SU-DHL-6 (cell line): ENCODE measurements at regions not wholly inside any gene's neighbourhood (a gene's known extent, or its start where the extent isn't known, plus 50 kb on each side); places are given as distances from the start of the nearest gene placed in this dataset.

Experiments used
- H2AFZ ChIP-seq: fragments of 200-600 bp; sonication (generic); 2 replicates; pipeline ENCODE4 v1.6.1; 2014; ENCODE audit warnings: low read depth, mild to moderate bottlenecking, moderate library complexity, mixed read lengths, antibody characterized with exemption, low read length; ENCODE audit not compliant: severe bottlenecking
- H3F3A ChIP-seq: fragments of 200-600 bp; shearing (Covaris generic); 2 replicates; pipeline ENCODE4 v1.6.0; 2016; ENCODE audit warnings: antibody characterized with exemption, mild to moderate bottlenecking; ENCODE audit not compliant: insufficient read depth
- H3K27ac ChIP-seq: fragments of 200-600 bp; sonication (generic); 2 replicates; pipeline ENCODE4 v1.5.1; 2016; ENCODE audit warnings: low read depth, mild to moderate bottlenecking, low read length, moderate library complexity, mixed read lengths
- H3K27me3 ChIP-seq: fragments of 200-600 bp; sonication (generic), shearing (Covaris generic); 2 replicates; pipeline ENCODE4 v1.6.0; 2014; ENCODE audit warnings: mild to moderate bottlenecking, low read length
- H3K36me3 ChIP-seq: fragments of 200-600 bp; sonication (generic); 2 replicates; pipeline ENCODE4 v1.6.1; 2014; ENCODE audit warnings: mild to moderate bottlenecking, low read length, mixed read lengths
- H3K4me2 ChIP-seq: fragments of 300-600, 200-600 bp; shearing (Covaris generic), sonication (generic); 2 replicates; pipeline ENCODE4 v1.6.0; 2014; ENCODE audit warnings: low read length, low read depth, mild to moderate bottlenecking; ENCODE audit not compliant: poor library complexity, severe bottlenecking
- H3K4me3 ChIP-seq: fragments of 200-600 bp; sonication (generic); 2 replicates; pipeline ENCODE4 v1.5.1; 2014; ENCODE audit warnings: antibody characterized with exemption, low read length, mild to moderate bottlenecking, mixed read lengths; ENCODE audit not compliant: insufficient read depth, poor library complexity, severe bottlenecking
- H3K79me2 ChIP-seq: fragments of 200-600 bp; sonication (generic); 2 replicates; pipeline ENCODE4 v1.6.1; 2014; ENCODE audit warnings: mild to moderate bottlenecking, low read length, moderate library complexity; ENCODE audit not compliant: insufficient read depth
- H3K9ac ChIP-seq: fragments of 200-600 bp; sonication (generic); 2 replicates; pipeline ENCODE4 v1.7.0; 2014; ENCODE audit warnings: mild to moderate bottlenecking, low read length
- H3K9me2 ChIP-seq: fragments of 200-600 bp; sonication (generic); replicated peaks from 2 replicates; pipeline ENCODE4 v1.6.1; 2014; ENCODE audit warnings: low read length; ENCODE audit not compliant: insufficient read depth
- H3K9me3 ChIP-seq: fragments of 200-600 bp; sonication (generic); 2 replicates; pipeline ENCODE4 v1.6.1; 2014; ENCODE audit warnings: low read length, mixed read lengths; ENCODE audit not compliant: insufficient read depth
- H4K20me1 ChIP-seq: fragments of 200-600 bp; sonication (generic); 2 replicates; pipeline ENCODE4 v1.6.1; 2014; ENCODE audit warnings: low read depth, mild to moderate bottlenecking, antibody characterized with exemption, low read length, moderate library complexity, mixed read lengths
- EZH2phosphoT487 ChIP-seq: fragments of 200-600 bp; sonication (generic), shearing (Covaris generic); conservative IDR thresholded peaks from 2 replicates; pipeline ENCODE4 v1.6.1; 2018; ENCODE audit warnings: mild to moderate bottlenecking, antibody characterized with exemption, low read length, moderate library complexity, mixed read lengths
- TF ChIP-seq, protein P1 (sequence below): fragments of 200-600 bp; sonication (generic); IDR thresholded peaks from one replicate; pipeline ENCODE4 v1.5.1; 2017; ENCODE audit warnings: antibody characterized with exemption, mild to moderate bottlenecking, low read length, moderate library complexity; ENCODE audit not compliant: insufficient read depth, poor library complexity, severe bottlenecking

DNA sequence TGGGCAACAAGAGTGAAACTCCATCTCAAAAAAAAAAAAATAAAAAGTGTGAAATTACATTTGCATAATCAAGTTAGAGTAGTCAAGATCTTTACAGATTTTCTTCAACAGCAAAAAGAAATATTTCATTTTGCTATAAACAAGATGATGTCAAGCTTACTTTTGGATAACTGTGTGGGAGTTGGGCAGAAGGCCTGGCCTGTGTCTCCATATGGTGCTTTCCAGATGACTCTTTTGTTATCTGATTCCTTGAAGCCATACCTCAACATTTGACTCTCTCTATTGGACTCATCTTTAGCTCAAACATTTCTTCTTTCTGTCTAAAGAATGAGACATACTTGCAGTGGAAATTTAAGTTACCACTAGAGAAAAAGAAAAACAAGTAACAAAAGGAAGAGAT lies 246.8 kb downstream of the MSX2 start:
- Histone ChIP-seq H3K4me2 (no peak overlapping the region), H3K4me3 (no peak overlapping the region)

DNA sequence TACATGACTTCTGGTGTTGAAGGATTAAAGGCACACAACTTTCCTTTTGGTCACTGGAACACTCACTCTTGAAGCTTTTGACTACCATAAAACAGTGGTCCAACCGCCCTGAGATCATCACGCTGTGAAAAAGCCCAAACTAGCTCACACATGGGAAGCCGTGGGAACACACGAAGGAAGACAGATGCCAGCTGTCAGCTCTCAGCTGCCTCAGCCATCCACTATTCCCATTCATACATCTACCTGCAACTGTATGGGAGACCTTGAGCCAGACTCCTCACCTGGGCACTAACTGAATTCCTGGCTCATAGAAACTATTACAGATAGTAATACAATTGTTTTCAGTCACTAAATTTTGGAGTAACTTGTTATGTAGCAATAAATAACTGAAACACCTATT lies 246.1 kb downstream of the MSX2 start:
- no peak overlapping the region for H3K9ac ChIP-seq
- H3K9me3 ChIP-seq: no peaks in the 10 kb centered on the region

More for the DNA sequence above, 246.8 kb downstream of the MSX2 start:
- Histone ChIP-seq H3K27me3 (no peaks in the 10 kb centered on the region), H3K9ac (no peak overlapping the region), H3K27ac (no peak overlapping the region), H3K9me2 (no peaks in the 10 kb centered on the region), H3K36me3 (no peaks in the 10 kb centered on the region), H3F3A (no peaks in the 10 kb centered on the region), H4K20me1 (no peaks in the 10 kb centered on the region), H3K9me3 (no peaks in the 10 kb centered on the region), H3K79me2 (no peaks in the 10 kb centered on the region), H2AFZ (no peak overlapping the region)
- TF ChIP-seq, protein P1, sequence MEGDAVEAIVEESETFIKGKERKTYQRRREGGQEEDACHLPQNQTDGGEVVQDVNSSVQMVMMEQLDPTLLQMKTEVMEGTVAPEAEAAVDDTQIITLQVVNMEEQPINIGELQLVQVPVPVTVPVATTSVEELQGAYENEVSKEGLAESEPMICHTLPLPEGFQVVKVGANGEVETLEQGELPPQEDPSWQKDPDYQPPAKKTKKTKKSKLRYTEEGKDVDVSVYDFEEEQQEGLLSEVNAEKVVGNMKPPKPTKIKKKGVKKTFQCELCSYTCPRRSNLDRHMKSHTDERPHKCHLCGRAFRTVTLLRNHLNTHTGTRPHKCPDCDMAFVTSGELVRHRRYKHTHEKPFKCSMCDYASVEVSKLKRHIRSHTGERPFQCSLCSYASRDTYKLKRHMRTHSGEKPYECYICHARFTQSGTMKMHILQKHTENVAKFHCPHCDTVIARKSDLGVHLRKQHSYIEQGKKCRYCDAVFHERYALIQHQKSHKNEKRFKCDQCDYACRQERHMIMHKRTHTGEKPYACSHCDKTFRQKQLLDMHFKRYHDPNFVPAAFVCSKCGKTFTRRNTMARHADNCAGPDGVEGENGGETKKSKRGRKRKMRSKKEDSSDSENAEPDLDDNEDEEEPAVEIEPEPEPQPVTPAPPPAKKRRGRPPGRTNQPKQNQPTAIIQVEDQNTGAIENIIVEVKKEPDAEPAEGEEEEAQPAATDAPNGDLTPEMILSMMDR: no peak
- no peak for TF ChIP-seq EZH2phosphoT487

DNA sequence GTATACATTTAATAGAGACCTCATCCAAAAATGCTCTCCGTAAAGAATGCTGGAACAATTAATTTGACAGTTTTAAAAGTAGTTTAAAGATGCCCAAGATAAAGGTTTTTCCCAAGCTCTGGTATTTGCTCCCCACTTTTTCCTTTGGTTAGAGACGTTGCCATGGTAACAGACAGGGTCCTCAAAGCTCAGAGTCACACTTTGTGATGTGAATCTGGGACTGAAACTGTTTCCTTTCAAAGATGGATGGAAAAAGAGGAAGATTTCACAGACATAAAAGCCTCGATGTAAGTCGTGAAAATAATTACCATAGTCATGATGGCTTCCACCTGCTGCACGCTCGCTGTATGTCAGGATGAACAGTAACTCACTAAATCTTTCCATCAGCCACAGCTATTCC lies 229.5 kb downstream of the MSX2 start:
- Histone ChIP-seq H2AFZ (no peak overlapping the region), H4K20me1 (no peaks in the 10 kb centered on the region), H3K27me3 (no peaks in the 10 kb centered on the region), H3K4me2 (no peak overlapping the region), H3K9me2 (no peaks in the 10 kb centered on the region), H3K4me3 (no peak overlapping the region), H3K9ac (no peak overlapping the region), H3K36me3 (no peaks in the 10 kb centered on the region), H3K79me2 (no peaks in the 10 kb centered on the region), H3K27ac (no peak overlapping the region), H3F3A (no peaks in the 10 kb centered on the region), H3K9me3 (no peaks in the 10 kb centered on the region)
- TF ChIP-seq EZH2phosphoT487: no peak
- TF ChIP-seq, protein P1: no peak

More for the DNA sequence above, 246.1 kb downstream of the MSX2 start:
- Histone ChIP-seq H3K4me3 (no peak overlapping the region), H3F3A (no peaks in the 10 kb centered on the region), H3K79me2 (no peaks in the 10 kb centered on the region), H3K36me3 (no peaks in the 10 kb centered on the region), H3K27me3 (no peaks in the 10 kb centered on the region), H3K27ac (no peak overlapping the region), H2AFZ (no peak overlapping the region), H3K9me2 (no peaks in the 10 kb centered on the region), H3K4me2 (no peak overlapping the region), H4K20me1 (no peaks in the 10 kb centered on the region)
- no peak for TF ChIP-seq EZH2phosphoT487
- TF ChIP-seq, protein P1: no peak
